ENCODE measurements at regions not wholly inside any gene's neighbourhood (a gene's known extent, or its start where the extent isn't known, plus 50 kb on each side); places are given as distances from the start of the nearest gene placed in this dataset.

DNA sequence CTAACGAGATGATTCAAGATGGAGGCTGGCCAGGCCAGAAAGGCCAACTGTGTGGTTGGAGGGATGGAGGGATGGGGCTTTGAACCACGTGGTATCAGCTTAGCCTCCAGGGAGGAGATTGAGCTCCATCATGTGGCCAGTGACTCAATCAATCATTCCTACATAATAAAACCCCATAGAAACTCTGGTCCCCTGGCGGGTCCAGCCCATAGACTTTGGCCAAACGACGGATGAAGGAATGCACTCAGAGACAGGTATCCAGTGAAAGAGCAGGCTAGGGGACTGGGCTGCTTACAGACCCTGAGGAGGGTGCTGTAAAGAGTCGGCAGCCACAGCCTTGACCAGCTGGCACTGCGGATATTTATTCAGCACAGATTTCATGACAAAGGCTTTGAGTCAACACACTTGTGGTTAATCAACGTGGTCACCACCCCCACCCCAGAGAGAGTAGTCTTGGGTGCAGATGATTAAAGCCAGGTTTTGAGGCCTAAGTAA, 308.7 kb upstream of the TNRC6C start:
- TF ChIP-seq, protein P1, sequence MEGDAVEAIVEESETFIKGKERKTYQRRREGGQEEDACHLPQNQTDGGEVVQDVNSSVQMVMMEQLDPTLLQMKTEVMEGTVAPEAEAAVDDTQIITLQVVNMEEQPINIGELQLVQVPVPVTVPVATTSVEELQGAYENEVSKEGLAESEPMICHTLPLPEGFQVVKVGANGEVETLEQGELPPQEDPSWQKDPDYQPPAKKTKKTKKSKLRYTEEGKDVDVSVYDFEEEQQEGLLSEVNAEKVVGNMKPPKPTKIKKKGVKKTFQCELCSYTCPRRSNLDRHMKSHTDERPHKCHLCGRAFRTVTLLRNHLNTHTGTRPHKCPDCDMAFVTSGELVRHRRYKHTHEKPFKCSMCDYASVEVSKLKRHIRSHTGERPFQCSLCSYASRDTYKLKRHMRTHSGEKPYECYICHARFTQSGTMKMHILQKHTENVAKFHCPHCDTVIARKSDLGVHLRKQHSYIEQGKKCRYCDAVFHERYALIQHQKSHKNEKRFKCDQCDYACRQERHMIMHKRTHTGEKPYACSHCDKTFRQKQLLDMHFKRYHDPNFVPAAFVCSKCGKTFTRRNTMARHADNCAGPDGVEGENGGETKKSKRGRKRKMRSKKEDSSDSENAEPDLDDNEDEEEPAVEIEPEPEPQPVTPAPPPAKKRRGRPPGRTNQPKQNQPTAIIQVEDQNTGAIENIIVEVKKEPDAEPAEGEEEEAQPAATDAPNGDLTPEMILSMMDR (IDR thresholded peaks at IDR 0.05): no peak
- TF ChIP-seq POLR2A (IDR thresholded peaks at IDR 0.05): no peak
